DMS53 (cell line): ENCODE measurements at regions not wholly inside any gene's neighbourhood (a gene's known extent, or its start where the extent isn't known, plus 50 kb on each side); places are given as distances from the start of the nearest gene placed in this dataset.
A peak's percentile ranks its signal among the peaks of the same experiment; 100 is the strongest.

Source experiments
- DNase-seq: peaks from one replicate; lab custom pipeline; 2025; lab: John Stamatoyannopoulos, UW

DNA sequence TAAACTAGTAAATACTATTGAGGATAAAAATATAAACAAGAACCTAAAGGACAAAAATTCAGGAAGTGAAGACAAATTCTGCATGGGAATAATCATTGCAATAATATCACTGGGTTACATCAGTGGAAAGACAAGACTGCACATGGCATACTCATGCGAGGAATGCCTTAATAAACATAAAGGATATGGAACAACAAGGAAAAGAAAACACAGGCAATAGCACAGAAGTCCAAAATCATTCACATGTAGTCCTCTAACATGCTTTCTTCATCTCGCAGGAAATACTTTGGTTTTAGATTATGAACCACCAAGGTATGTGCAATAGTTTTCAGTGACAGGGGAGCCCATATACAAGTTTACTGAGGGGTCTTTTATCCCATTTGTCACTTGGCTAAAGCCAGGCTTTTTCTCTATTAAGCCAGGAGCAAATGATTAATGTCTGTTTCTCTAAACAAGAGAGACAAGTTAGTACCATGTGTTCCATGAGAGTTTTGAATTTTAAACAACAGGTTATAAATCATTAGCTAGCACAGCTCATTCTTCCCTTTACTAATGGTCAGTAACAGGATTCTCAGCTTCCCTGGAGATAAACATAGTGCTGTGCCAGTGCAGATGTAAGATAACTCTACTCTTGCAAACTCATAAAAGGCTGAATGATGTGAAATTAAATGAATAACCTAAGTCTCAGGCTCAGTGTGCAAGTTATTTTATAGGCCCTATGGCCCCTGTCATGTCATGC lies 353.6 kb upstream of the FSIP2 start:
- peak; percentile 21 for DNase-seq

DNA sequence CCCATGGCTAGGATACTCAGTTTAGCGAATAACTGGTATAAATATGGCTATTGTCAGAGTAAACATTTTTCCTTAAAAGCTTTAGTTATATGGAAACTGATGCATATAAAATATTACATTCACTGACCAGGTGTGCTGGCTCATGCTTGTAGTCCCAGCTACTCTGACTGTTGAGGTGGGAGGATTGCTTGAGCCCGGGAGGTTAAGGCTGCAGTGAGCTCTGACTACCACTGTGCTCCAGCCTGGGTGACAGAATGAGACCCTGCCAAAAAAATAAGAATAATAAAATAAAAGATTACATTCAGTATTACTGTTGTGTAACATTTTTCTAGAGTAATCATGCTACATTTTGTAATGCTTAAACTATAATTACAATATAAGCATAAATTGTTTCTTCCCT lies 350.4 kb upstream of the FSIP2 start:
- DNase-seq: no peak

GRCh38 chr2:185391543-185391942 lies 347.1 kb upstream of the FSIP2 start:
- DNase-seq: no peak

DNA sequence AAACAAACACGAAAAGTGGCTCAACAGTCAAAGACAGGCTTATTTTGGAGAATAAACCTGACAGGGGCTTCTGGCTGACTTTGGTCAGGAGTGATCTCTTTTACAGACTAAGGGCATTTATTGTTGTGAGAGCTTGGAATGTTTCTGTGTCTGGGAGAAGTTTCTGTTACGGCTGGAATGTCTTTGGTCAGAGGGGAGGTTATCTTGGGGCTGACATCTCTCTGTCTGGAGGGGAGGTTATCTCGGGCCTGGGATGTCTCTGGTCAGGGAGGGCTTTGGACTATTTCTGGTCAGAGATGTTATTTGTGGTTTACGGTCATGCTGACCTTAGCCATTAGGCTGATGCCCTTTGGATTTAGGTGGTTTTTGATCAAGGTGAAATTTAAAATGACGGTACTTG lies 345.5 kb upstream of the FSIP2 start:
- DNase-seq: no peak

DNA sequence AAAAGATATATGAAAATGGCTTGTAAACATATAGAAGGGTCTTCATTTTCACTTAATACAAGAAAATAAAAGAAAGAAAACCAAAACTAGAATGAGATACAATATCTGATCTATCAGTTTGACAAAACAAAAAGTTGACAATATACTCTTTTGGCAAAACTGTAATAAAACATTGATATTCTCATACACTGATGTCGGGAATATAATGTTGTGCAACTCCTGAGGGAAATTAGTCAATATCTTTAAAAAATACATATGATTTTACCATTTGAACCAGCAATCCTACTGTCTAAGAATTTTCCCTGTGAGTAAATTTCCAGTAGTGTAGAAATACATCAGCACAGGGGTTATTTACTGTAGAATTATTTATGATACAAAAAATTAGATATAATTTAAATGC lies 336.1 kb upstream of the FSIP2 start:
- DNase-seq: no peak

- no peak for DNase-seq
These were observed 334.0 kb upstream of the FSIP2 start for GRCh38 chr2:185404578-185404977.

DNA sequence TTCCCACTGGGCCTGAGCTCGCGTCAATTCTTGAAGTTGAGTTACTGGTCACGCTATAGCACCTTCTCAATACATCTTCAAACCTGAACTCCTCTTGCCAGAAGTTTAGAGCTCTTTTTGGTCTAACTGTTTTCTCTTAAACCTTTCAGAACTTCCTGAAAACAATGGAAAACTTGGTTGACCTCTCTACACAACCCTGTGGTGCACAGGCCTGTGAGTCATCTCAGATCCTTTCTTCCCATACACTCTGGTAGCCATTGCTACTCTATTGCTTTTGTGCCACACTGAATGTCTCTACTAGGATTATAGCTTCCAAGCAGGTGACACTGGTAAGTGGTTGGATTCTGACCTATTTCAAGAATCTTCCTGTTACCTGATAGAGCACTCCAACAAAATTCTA lies 321.5 kb upstream of the FSIP2 start:
- peak; percentile 38 for DNase-seq

DNA sequence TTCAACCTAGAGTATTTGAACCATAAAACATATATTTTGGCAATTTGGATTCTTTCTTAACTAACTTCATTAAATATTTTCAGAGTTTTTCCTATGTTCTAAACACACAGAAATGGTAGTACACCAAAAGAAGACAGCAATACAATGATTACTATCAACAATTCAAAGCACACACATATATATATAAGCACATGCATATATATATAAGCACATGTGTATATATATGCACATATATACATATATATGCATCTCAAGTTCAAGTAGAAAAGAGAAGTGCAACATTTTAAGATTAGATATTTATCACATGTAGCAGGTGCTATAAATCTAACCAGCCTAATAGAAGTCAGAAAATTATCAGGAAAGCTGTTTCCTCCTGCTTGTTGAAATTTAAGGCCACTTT lies 320.9 kb upstream of the FSIP2 start:
- no peak for DNase-seq

- DNase-seq: peak; percentile 74
These were observed 313.5 kb upstream of the FSIP2 start for GRCh38 chr2:185424958-185425629.

DNA sequence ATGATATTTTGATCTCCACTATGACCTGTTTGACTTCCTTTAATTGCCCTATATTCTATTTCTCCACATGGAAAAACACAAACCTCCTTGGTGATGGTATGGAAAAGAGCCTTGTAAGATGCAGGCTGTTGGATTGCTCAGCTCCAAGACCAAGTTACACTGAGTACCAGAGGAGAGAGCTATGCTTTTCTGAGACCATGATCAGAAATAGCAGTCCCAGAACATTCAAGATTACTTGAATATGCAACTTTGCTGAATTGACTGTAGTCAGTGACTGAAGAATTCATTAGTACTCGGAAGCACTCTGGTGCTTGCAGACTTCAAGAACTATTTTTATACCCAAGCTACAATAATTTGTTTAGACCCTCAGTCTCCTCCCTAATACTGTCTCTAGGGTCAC lies 310.6 kb upstream of the FSIP2 start:
- no peak for DNase-seq

DNA sequence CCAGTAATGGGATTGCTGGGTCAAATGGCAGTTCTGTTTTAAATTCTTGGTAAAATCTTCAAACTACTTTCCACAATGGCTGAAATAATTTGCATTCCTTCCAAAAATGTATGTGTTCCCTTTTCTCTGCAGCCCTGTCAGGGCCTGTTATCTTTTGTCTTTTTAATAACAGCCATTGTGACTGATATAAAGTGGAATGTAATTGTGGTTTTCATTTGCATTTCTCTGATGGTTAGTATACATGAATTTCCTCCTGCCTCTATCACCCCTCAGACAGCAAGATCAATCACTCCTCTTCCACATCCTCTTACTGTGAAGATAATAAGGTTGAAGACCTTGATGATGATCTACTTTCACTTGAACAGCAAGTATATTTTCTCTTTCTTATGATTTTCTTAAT lies 304.8 kb upstream of the FSIP2 start:
- DNase-seq: no peak

GRCh38 chr2:185436787-185437372 lies 301.7 kb upstream of the FSIP2 start:
- DNase-seq: no peak

DNA sequence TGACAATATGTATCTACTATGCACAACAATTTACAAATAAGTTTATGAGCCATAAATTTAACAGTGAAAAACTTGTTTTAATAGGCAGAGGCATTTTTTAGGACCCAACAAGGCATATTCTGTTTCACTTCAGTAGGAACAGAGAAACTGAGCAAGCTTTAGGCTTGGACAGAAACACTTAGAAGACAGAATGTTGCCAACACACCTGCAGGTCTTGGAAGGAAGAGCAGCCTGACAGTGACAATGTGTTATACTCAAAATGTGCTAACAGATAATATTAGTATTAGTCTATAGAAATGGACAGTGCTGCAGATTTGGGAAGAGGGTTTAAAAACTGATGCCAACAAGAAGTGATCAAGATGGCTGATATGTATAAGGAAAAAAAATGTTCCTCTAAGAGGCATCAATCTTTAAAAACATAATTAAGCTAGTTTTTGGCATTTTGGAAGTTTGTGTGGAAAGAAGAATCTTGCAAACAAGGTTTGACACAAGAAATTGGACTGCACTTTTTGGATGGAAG lies 297.1 kb upstream of the FSIP2 start:
- DNase-seq: peak; percentile 28

DNA sequence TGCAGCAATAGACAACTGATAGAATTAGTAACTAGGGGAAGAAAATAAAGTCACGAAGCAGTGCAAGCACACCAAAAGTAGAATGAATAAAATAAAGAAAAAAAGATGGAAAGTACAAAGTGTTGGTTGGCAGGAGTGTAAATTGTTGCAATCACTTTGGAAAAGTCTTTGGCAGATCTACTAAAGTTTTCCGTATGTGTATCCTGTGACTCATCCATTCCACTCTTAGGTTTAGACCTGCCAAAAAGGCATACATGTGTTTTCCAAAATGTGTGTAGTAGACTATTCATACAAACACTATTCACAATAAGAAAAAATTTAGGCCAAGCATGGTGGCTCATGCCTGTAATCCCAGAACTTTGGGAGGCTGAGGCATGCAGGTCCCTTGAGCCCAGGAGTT lies 282.1 kb upstream of the FSIP2 start:
- DNase-seq: no peak

DNA sequence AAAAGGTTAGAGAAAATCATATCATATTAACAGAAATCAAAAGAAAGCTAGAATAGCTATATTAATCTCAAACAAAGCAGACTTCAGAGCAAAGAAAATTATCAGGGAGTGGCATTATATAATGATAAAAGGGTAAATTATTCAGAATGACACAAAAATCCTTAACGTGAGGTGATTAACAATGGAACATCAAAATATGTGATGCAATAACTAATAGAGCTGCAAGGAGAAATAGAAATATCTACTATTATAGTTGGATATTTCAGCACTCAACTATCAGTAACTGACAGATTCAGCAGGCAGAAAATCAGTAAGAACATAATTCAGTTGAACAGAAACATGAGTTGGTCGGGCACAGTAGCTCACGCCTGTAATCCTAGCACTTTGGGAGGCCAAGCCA lies 275.1 kb upstream of the FSIP2 start:
- no peak for DNase-seq

- DNase-seq: no peak
These were observed 271.7 kb upstream of the FSIP2 start for GRCh38 chr2:185466915-185467314.

DNA sequence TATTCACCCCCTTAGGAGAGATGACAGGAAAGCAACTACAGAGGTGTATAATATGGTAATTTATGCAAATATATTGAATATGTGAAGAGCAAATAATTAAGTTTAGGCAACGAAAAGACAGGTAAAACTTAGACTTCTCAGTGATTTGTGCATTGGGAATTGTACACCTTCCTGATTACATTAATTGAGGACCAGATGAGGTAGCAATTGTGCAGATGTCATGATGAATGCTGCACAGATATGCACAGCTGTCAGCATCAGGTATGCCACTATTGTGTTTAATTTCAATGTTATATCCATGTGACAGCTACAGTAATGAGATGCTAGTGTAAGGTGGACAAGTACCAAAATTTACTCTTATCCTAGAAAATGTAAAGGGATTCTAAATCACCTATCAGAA lies 267.2 kb upstream of the FSIP2 start:
- no peak for DNase-seq

DNA sequence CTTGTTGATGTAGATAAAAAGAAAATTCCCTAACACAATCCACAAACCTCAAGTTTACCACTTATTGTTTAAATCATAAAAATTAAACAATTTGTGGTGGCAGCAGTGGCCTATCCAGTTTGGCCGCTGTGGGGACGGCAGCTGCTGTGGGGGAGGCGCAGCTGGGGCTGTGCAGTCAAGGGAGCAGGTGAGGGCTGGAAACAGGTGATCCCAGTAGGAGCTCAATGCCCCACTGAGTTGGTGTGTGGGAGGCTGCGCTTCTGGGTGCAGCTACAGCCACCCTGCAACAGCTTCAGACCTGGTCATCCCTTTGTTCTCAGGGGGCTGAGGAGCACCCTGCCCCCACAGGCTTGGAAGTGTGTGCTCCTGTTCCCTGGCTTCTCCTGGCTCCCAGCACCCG lies 266.0 kb upstream of the FSIP2 start:
- DNase-seq: peak; percentile 31

GRCh38 chr2:185473838-185474237 lies 264.8 kb upstream of the FSIP2 start:
- no peak for DNase-seq

GRCh38 chr2:185475914-185476313 lies 262.7 kb upstream of the FSIP2 start:
- DNase-seq: peak; percentile 29

- DNase-seq: no peak
These were observed 261.2 kb upstream of the FSIP2 start for GRCh38 chr2:185477452-185477851.

DNA sequence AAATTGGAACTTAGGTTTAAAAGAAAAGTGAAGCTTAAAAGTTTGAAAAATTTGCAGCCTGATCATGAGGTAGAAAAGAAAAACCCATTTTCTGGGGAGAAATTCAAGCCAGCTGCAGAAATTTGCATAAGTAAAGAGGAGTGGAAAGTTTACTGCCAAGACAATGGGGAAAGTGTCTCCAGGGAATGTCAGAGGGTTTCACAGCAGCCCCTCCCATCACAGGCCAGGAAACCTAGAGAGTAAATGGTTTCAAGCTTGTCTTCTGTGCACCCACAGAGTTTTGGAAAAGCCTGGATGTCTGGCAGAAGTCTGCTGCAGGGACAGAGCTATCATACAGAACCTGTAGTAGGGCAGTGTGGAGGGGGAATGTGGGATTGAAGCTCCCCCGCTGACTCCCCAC lies 254.0 kb upstream of the FSIP2 start:
- DNase-seq: no peak

DNA sequence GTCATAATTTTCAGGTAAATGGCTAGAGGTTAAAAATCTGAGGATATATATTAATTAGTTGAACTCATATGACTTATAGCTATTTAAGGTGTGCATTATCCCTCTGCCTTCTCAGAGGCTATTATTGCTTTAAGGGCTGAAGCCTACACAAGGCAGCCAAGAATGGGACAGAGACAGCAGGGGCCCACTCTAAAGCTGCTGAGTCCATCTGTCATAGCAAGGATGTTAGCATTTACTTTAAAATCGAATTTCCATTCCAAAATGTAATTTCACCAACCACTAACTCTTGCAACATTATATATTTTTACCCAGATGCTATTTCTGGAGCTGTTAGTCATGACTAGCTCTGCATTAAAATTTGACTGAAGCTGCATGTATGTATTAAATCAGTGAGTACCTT lies 236.3 kb upstream of the FSIP2 start:
- no peak for DNase-seq
